Activated CD8-positive, alpha-beta memory T cell treated with anti-CD3 and anti-CD28 coated beads for 36 hours (primary cell): ENCODE measurements at regions not wholly inside any gene's neighbourhood (a gene's known extent, or its start where the extent isn't known, plus 50 kb on each side); places are given as distances from the start of the nearest gene placed in this dataset.

ENCODE experiments used
- CTCF ChIA-PET: fragments of 350-600 bp; sonication (Branson Sonifier 250); formaldehyde crosslinking; loops from one replicate; lab custom pipeline; 2021; ENCODE audit warnings: antibody characterized with exemption; lab: Charles Lee
- POLR2A ChIA-PET: fragments of 350-600 bp; sonication (Branson Sonifier 250); formaldehyde crosslinking; loops from one replicate; lab custom pipeline; 2021; ENCODE audit warnings: antibody characterized with exemption; lab: Charles Lee

DNA sequence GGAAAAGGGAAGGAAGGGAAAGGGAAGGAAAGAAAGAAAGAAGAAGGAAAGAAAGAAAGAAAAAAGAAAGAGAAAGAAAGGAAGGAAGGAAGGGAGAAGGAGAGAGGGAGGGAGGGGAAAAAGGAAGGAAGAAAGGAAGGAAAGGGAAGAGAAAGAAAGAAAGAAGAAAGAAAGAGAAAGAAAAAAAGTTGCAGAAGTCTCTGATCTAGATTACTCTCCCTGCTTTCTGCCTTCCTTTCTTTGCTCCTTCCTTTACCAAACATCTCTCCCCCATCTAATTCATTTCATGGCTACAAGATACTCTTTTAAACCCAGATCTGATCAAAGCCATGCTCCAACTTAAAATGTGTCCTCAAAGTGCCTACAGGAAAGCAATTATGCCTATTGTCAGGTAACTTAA is 148.6 kb downstream of the KIT start:
- CTCF ChIA-PET, result no interaction called here
- POLR2A ChIA-PET, result no interaction called here

DNA sequence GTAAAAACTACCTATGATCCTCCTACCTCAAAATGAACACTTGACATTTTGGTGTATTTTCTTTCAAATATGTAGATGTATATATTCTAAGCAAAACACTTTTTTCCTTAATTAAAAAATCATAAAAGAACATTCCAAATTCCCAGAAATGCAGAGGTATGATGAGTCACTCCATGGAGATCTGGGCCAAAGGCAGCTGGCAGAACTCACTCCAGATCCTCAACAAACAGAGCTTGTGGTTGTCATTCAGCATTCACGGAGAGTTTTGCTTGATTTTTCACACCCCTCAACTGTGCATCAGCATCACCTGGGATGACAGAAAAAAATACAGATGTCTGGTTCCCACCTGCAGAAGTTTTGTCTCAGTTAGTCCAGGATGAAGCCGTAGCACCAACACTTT is 144.6 kb downstream of the KIT start:
- POLR2A ChIA-PET, result no interaction called here
- CTCF ChIA-PET, result no interaction called here

DNA sequence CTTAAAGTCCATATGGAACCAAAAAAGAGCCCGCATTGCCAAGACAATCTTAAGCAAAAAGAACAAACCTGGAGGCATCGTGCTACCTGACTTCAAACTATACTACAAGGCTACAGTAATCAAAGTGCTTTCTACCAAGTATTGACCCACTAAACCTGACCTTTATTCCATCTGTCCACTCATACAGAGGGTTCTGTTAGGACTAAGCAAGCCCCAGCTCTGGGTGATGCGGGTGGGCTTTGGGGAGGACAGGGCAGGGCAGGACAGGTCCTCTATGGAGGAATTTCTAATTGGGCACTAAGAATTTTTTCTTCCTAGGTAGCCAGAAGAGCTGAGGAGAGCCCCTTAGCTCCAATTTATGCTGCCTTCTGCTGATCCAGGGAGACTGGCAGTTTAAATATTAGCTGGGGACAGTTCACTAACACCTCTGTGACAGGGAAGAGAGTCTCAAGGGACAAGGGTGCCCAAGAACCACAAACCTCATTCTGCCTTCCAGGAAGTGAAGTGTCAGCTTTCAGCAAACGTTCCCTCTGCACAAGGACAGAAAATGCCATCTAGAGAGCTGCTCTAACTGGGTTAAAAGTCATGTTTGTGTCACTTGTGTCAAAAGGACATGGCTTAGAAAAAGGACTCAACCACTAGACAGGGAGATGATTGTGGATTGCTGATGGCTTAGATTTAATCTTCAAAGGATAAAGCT is 143.2 kb downstream of the KIT start:
- CTCF ChIA-PET, result no interaction called here
- POLR2A ChIA-PET, result no interaction called here

DNA sequence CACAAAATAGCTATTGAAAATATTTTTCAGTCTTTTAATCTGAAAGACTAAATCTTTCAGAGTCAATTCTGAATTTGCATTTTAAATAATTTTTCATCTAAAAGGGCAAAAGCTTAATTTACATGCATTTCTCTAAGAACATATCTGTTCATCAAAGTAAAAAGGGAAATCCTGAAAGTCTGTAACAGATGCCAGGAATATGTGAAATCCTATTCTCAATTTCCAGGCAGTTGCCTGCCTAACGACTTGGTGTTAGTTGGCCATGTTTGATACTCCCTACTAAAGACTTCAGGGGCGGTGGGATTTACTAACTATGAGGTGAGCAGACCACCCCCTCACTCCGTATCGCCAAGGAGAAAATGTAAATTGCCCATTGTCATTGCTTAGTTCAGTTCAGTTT is 136.8 kb downstream of the KIT start:
- CTCF ChIA-PET, result no interaction called here

DNA sequence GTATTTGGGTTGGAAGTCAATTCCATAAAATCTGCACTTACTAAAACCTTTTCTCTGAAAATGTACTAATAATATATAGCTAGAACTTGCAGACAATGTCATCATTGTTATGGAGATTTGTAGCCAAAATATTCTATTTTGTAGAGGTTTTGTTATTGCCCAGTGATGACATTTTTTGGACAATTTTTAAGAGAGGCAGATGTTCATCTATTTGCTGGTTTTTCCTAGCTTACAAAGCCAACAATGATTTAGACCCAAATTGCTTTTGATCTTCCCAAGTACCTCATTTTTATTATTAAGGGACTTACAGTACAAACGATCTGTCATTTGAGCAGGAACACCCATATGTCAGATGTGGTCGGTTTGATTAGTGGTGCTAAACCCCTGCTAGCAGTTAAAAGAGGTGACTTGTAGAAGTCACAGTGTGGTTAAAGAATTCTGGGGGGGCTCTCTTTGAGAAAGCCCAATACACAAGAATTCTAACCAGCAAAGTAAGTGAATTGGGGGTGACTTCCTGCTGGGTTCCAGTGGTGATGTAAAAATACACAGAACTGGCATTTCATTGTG is 136.2 kb downstream of the KIT start:
- POLR2A ChIA-PET, result no interaction called here
- CTCF ChIA-PET, result no interaction called here

More for the DNA sequence above, 136.8 kb downstream of the KIT start:
- POLR2A ChIA-PET, result no interaction called here
